ENCODE measurements at regions not wholly inside any gene's neighbourhood (a gene's known extent, or its start where the extent isn't known, plus 50 kb on each side); places are given as distances from the start of the nearest gene placed in this dataset.

- H3K4me1 ChIP-seq = no peaks in the 10 kb centered on the region
- no peak overlapping the region for H3K9ac ChIP-seq
- no peak for TF ChIP-seq Cebpa-rat (IDR thresholded peaks at IDR 0.05)
Measured at GRCh38 chr15:30030345-30030744, 52.4 kb upstream of the GOLGA8J start.

GRCh38 chr15:30023798-30024295, 58.9 kb upstream of the GOLGA8J start:
- Histone ChIP-seq H3K4me2 (no peak overlapping the region), H3K27ac (no peak overlapping the region), H3K9ac (no peak overlapping the region), H3K9me3 (replicated peaks in 1 of 11) (peaks cover 0 to 18% (median 10%) of the 10 kb centered on the region in 11 experiments; a peak in 12 of 22 replicates), H3K4me3 (no peak overlapping the region), H4K20me1 (no peaks in the 10 kb centered on the region), H3K4me1 (no peaks in the 10 kb centered on the region), H3K27me3 (no peaks in the 10 kb centered on the region), H3K36me3 (no peaks in the 10 kb centered on the region)
- no peak for TF ChIP-seq Cebpa-rat (IDR thresholded peaks at IDR 0.05)

More at GRCh38 chr15:30030345-30030744, 52.4 kb upstream of the GOLGA8J start:
- Histone ChIP-seq H3K4me2 (no peak overlapping the region), H3K27me3 (no peaks in the 10 kb centered on the region), H3K4me3 (no peak overlapping the region), H3K27ac (no peak overlapping the region), H3K9me3 (replicated peaks in 1 of 11) (peaks cover 8 to 21% (median 14%) of the 10 kb centered on the region in 11 experiments; a peak in 14 of 22 replicates), H4K20me1 (no peaks in the 10 kb centered on the region), H3K36me3 (no peaks in the 10 kb centered on the region)

- H3K36me3 ChIP-seq = no peaks in the 10 kb centered on the region
- TF ChIP-seq Cebpa-rat (IDR thresholded peaks at IDR 0.05) = no peak
- no peak overlapping the region for H3K9ac ChIP-seq
- no peak overlapping the region for H3K4me3 ChIP-seq
- H4K20me1 ChIP-seq = no peaks in the 10 kb centered on the region
- no peaks in the 10 kb centered on the region for H3K27me3 ChIP-seq
- H3K9me3 ChIP-seq (replicated peaks in 1 of 11) = peaks cover 0 to 10% (median 5%) of the 10 kb centered on the region in 11 experiments; a peak in 5 of 22 replicates
- no peaks in the 10 kb centered on the region for H3K4me1 ChIP-seq
- no peak overlapping the region for H3K27ac ChIP-seq
- H3K4me2 ChIP-seq = no peak overlapping the region
Measured at GRCh38 chr15:30010746-30011145, 72.0 kb upstream of the GOLGA8J start.

- Histone ChIP-seq H3K9me3 (replicated peaks in 1 of 11) (peaks cover 0 to 10% (median 5%) of the 10 kb centered on the region in 11 experiments; a peak in 5 of 22 replicates), H3K4me3 (no peak overlapping the region), H3K27me3 (no peaks in the 10 kb centered on the region), H3K4me1 (no peaks in the 10 kb centered on the region), H3K4me2 (no peak overlapping the region), H4K20me1 (no peaks in the 10 kb centered on the region), H3K36me3 (no peaks in the 10 kb centered on the region), H3K27ac (no peak overlapping the region), H3K9ac (no peak overlapping the region)
- no peak for TF ChIP-seq Cebpa-rat (IDR thresholded peaks at IDR 0.05)
Measured at GRCh38 chr15:30008156-30008555, 74.6 kb upstream of the GOLGA8J start.

GRCh38 chr15:30001602-30002001, 81.2 kb upstream of the GOLGA8J start:
- H3K27ac ChIP-seq = no peak overlapping the region
- peaks cover 0 to 4% (median 0%) of the 10 kb centered on the region in 11 experiments; a peak in 2 of 22 replicates for H3K9me3 ChIP-seq (replicated peaks in 1 of 11)
- no peak overlapping the region for H3K4me3 ChIP-seq
- H3K4me2 ChIP-seq = no peak overlapping the region
- H4K20me1 ChIP-seq = no peaks in the 10 kb centered on the region
- no peaks in the 10 kb centered on the region for H3K27me3 ChIP-seq
- H3K4me1 ChIP-seq = no peaks in the 10 kb centered on the region
- H3K9ac ChIP-seq = no peak overlapping the region
- no peak for TF ChIP-seq Cebpa-rat (IDR thresholded peaks at IDR 0.05)
- H3K36me3 ChIP-seq = no peaks in the 10 kb centered on the region

GRCh38 chr15:29998033-29998432, 84.7 kb upstream of the GOLGA8J start:
- H3K27ac ChIP-seq = no peak overlapping the region
- H3K9ac ChIP-seq = no peak overlapping the region
- no peaks in the 10 kb centered on the region for H3K4me1 ChIP-seq
- no peaks in the 10 kb centered on the region for H3K27me3 ChIP-seq
- H3K4me3 ChIP-seq = no peak overlapping the region
- H4K20me1 ChIP-seq = no peaks in the 10 kb centered on the region
- H3K4me2 ChIP-seq = no peak overlapping the region
- no peaks in the 10 kb centered on the region for H3K36me3 ChIP-seq
- peaks cover 0 to 4% (median 0%) of the 10 kb centered on the region in 11 experiments; a peak in 2 of 22 replicates for H3K9me3 ChIP-seq (replicated peaks in 1 of 11)
- no peak for TF ChIP-seq Cebpa-rat (IDR thresholded peaks at IDR 0.05)

- Histone ChIP-seq H3K9ac (no peak overlapping the region), H3K9me3 (replicated peaks in 1 of 11) (peaks cover 0 to 4% (median 0%) of the 10 kb centered on the region in 11 experiments; a peak in 2 of 22 replicates), H4K20me1 (no peaks in the 10 kb centered on the region), H3K27ac (no peak overlapping the region), H3K4me3 (no peak overlapping the region), H3K27me3 (no peaks in the 10 kb centered on the region), H3K4me1 (no peaks in the 10 kb centered on the region), H3K36me3 (no peaks in the 10 kb centered on the region), H3K4me2 (no peak overlapping the region)
- no peak for TF ChIP-seq Cebpa-rat (IDR thresholded peaks at IDR 0.05)
Measured at GRCh38 chr15:29997499-29997898, 85.3 kb upstream of the GOLGA8J start.

- no peak for TF ChIP-seq Cebpa-rat (IDR thresholded peaks at IDR 0.05)
- Histone ChIP-seq H3K4me1 (no peaks in the 10 kb centered on the region), H3K9ac (no peak overlapping the region), H3K27me3 (no peaks in the 10 kb centered on the region), H3K4me3 (no peak overlapping the region), H3K36me3 (no peaks in the 10 kb centered on the region), H3K27ac (no peak overlapping the region), H3K9me3 (replicated peaks in 1 of 11) (no peaks in the 10 kb centered on the region), H3K4me2 (no peak overlapping the region), H4K20me1 (no peaks in the 10 kb centered on the region)
Measured at GRCh38 chr15:29994284-29994683, 88.5 kb upstream of the GOLGA8J start.

GRCh38 chr15:29990954-29991353, 91.8 kb upstream of the GOLGA8J start:
- H3K27me3 ChIP-seq = no peaks in the 10 kb centered on the region
- H3K4me2 ChIP-seq = no peak overlapping the region
- no peak overlapping the region for H3K27ac ChIP-seq
- TF ChIP-seq Cebpa-rat (IDR thresholded peaks at IDR 0.05) = no peak
- no peaks in the 10 kb centered on the region for H3K4me1 ChIP-seq
- no peaks in the 10 kb centered on the region for H3K36me3 ChIP-seq
- no peaks in the 10 kb centered on the region for H4K20me1 ChIP-seq
- H3K4me3 ChIP-seq = no peak overlapping the region
- H3K9ac ChIP-seq = no peak overlapping the region
- H3K9me3 ChIP-seq (replicated peaks in 1 of 11) = 0 out of 22 replicates have a peak, but pooled peaks cover 0 to 8% (median 0%) of the 10 kb centered on the region in 11 experiments

GRCh38 chr15:29990035-29990434, 92.7 kb upstream of the GOLGA8J start:
- Histone ChIP-seq H3K36me3 (no peaks in the 10 kb centered on the region), H3K9ac (no peak overlapping the region), H3K27me3 (no peaks in the 10 kb centered on the region), H3K27ac (no peak overlapping the region), H3K4me1 (no peaks in the 10 kb centered on the region), H3K4me2 (no peak overlapping the region), H3K4me3 (no peak overlapping the region), H4K20me1 (no peaks in the 10 kb centered on the region), H3K9me3 (replicated peaks in 1 of 11) (0 out of 22 replicates have a peak, but pooled peaks cover 0 to 8% (median 0%) of the 10 kb centered on the region in 11 experiments)
- no peak for TF ChIP-seq Cebpa-rat (IDR thresholded peaks at IDR 0.05)

All from BLaER1 treated with 17β-estradiol and CSF1 and Interleukin-3, amounts not matched to agents 10 nM and 100 nM (cell line).